GM12878 (cell line): ENCODE measurements at regions not wholly inside any gene's neighbourhood (a gene's known extent, or its start where the extent isn't known, plus 50 kb on each side); places are given as distances from the start of the nearest gene placed in this dataset.

Source experiments
- ATAC-seq: fragments of 200-7000 bp; cut with Tn5 transposase; 3 replicates; pipeline ENCODE4 v1.9.1; 2020; ENCODE audit warnings: mild to moderate bottlenecking, moderate library complexity
- BruUV-seq: library from RNA; stranded (reverse); fragments of 400-500 nt; replicated peaks from 2 replicates; lab custom pipeline; 2021; lab: Mats Ljungman, UMichigan
- CTCF ChIA-PET: fragments of 300-600 bp; sonication (Branson Sonifier 250); formaldehyde crosslinking; extraction: SDS; loops from one replicate; lab custom pipeline; 2021; ENCODE audit warnings: inconsistent platforms; lab: Yijun Ruan, JAX
- POLR2A ChIA-PET: fragments of 350-600 bp; formaldehyde crosslinking; extraction: SDS; loops from one replicate; lab custom pipeline; 2021; ENCODE audit warnings: inconsistent platforms; lab: Charles Lee
- RAD21 ChIA-PET: fragments of 300-600 bp; sonication (Branson Sonifier 250); formaldehyde crosslinking; loops from one replicate; lab custom pipeline; 2023; ENCODE audit warnings: antibody characterized with exemption; ENCODE audit not compliant: unreplicated experiment; lab: Charles Lee
- SMC1A ChIA-PET: fragments of 300-600 bp; sonication (Branson Sonifier 250); formaldehyde crosslinking; loops from one replicate; lab custom pipeline; 2023; ENCODE audit not compliant: unreplicated experiment, uncharacterized antibody; lab: Charles Lee
- DNase-seq: peaks from one replicate; pipeline ENCODE4 v3.0.0-alpha.2; 2011; ENCODE audit warnings: low read depth, low spot score
- FAIRE-seq: peaks from 3 replicates; lab custom pipeline; 2011; peaks lifted over from hg19 to GRCh38; lab: Jason Lieb, UNC
- H2AFZ ChIP-seq: 2 replicates; pipeline ENCODE4 v1.6.0; 2011; ENCODE audit warnings: low read depth, low read length, control low read depth; ENCODE audit not compliant: control insufficient read depth
- H3K27ac ChIP-seq: 2 replicates; pipeline ENCODE4 v1.5.1; 2011; ENCODE audit warnings: control low read depth; ENCODE audit not compliant: control insufficient read depth, insufficient read depth
- H3K27me3 ChIP-seq, 2 experiments: replicated peaks in 1 of 2; 2 replicates each; pipeline versions ENCODE4 v1.6.0 to v1.6.1; 2011; ENCODE audit warnings: low read length in 1 of 2; ENCODE audit not compliant: control insufficient read depth in 2 of 2, insufficient read depth in 2 of 2
- H3K36me3 ChIP-seq, 2 experiments: 2 replicates each; pipeline ENCODE4 v1.5.1; 2011; ENCODE audit warnings: low read length in 1 of 2; ENCODE audit not compliant: control insufficient read depth in 2 of 2, insufficient read depth in 2 of 2
- H3K4me1 ChIP-seq: 2 replicates; pipeline ENCODE4 v1.6.1; 2011; ENCODE audit warnings: mild to moderate bottlenecking, low read length, moderate library complexity, mixed read lengths; ENCODE audit not compliant: control insufficient read depth, insufficient read depth
- H3K4me2 ChIP-seq: 2 replicates; pipeline ENCODE4 v1.6.0; 2011; ENCODE audit warnings: control low read depth; ENCODE audit not compliant: control insufficient read depth, insufficient read depth
- H3K4me3 ChIP-seq: fragments of 200-600 bp; sonication (generic); 2 replicates; pipeline ENCODE4 v1.5.1; 2016
- H3K79me2 ChIP-seq: 2 replicates; pipeline ENCODE4 v1.6.0; 2011; ENCODE audit warnings: low read length; ENCODE audit not compliant: control insufficient read depth, insufficient read depth
- H3K9ac ChIP-seq: 2 replicates; pipeline ENCODE4 v1.8.0; 2011; ENCODE audit warnings: low read length, control low read depth, mixed read lengths; ENCODE audit not compliant: control insufficient read depth, insufficient read depth
- H3K9me3 ChIP-seq: replicated peaks from 3 replicates; pipeline ENCODE4 v1.5.1; 2011; ENCODE audit warnings: mild to moderate bottlenecking, low read length; ENCODE audit not compliant: control insufficient read depth, insufficient read depth
- H4K20me1 ChIP-seq: 2 replicates; pipeline ENCODE4 v1.6.0; 2011; ENCODE audit not compliant: control insufficient read depth, insufficient read depth
- CREB1 ChIP-seq: IDR thresholded peaks from 2 replicates; pipeline ENCODE4 v1.6.1; 2012; ENCODE audit warnings: low read depth, mild to moderate bottlenecking, inconsistent platforms
- FOXM1 ChIP-seq: IDR thresholded peaks from 2 replicates; pipeline ENCODE4 v1.6.1; 2012; ENCODE audit warnings: low read depth, mild to moderate bottlenecking, inconsistent platforms, low read length, moderate library complexity
- NR2C2 ChIP-seq: IDR thresholded peaks from 2 replicates; pipeline ENCODE4 v1.6.1; 2011; ENCODE audit warnings: borderline replicate concordance, low read depth; ENCODE audit not compliant: control insufficient read depth, insufficient read length
- PRDM15 ChIP-seq: fragments of 450-650 bp; formaldehyde crosslinking; IDR thresholded peaks from 2 replicates; pipeline ENCODE4 v1.4.0; 2020; ENCODE audit warnings: mild to moderate bottlenecking, moderate library complexity
- SIX5 ChIP-seq: IDR thresholded peaks from 2 replicates; pipeline ENCODE4 v1.6.1; 2011; ENCODE audit warnings: mild to moderate bottlenecking, low read depth, low read length, moderate library complexity; ENCODE audit not compliant: severe bottlenecking
- TAF1 ChIP-seq: IDR thresholded peaks from 2 replicates; pipeline ENCODE4 v1.6.1; 2011; ENCODE audit warnings: mild to moderate bottlenecking, low read depth, low read length, borderline replicate concordance
- TCF12 ChIP-seq: IDR thresholded peaks from 2 replicates; pipeline ENCODE4 v1.6.1; 2011; ENCODE audit warnings: low read depth, mild to moderate bottlenecking, low read length
- TCF3 ChIP-seq: IDR thresholded peaks from 2 replicates; pipeline ENCODE4 v1.6.1; 2012; ENCODE audit warnings: low read depth, mild to moderate bottlenecking, low read length, borderline replicate concordance; ENCODE audit not compliant: insufficient read depth
- WGBS: methylation state at CpG from one replicate; pipeline ENCODE4 v1.1.6; 2016; ENCODE audit warnings: low lambda C conversion rate; ENCODE audit not compliant: insufficient replicate concordance, insufficient coverage; ENCODE audit errors: missing lambda C conversion rate; 5-methylcytosine and 5-hydroxymethylcytosine counted together
- in situ Hi-C: fragments of 300-500 bp; cut with MboI; formaldehyde crosslinking; loops from 9 replicates; pipeline ENCODE4 v1.14.3; 2018; ENCODE audit warnings: mixed read lengths
- intact Hi-C: fragments of 100-400 bp; cut with micrococcal nuclease; formaldehyde crosslinking; loops from one replicate; pipeline ENCODE4 v1.14.2; 2022; ENCODE audit not compliant: unreplicated experiment

- Histone ChIP-seq H3K9me3 (no peaks in the 10 kb centered on the region; the same call in 2 of the 3 replicates), H4K20me1 (no peaks in the 10 kb centered on the region), H3K27me3 (peaks cover 0 to 20% of the 10 kb centered on the region in 2 experiments; a peak in 2 of 4 replicates), H2AFZ (no peak overlapping the region), H3K36me3 (no peaks in the 10 kb centered on the region), H3K4me3 (no peak overlapping the region), H3K27ac (no peak overlapping the region), H3K79me2 (no peaks in the 10 kb centered on the region), H3K4me2 (no peak overlapping the region), H3K9ac (no peak overlapping the region), H3K4me1 (no peaks in the 10 kb centered on the region)
- intact Hi-C loops: no loop called here
- ATAC-seq (no peak), FAIRE-seq (no peak), DNase-seq (no peak)
- SMC1A ChIA-PET: interaction anchor here (1.6 kb wide), 1 partner anchor 10 kb away, joined by 8 read pairs; no protein-coding TSS in a partner anchor
- RAD21 ChIA-PET: no interaction called here
- TF ChIP-seq PRDM15 (CRISPR knock-in tag) (no peak), CREB1 (no peak), FOXM1 (no peak), TCF3 (no peak), TAF1 (no peak), TCF12 (no peak), SIX5 (no peak), NR2C2 (no peak)
- POLR2A ChIA-PET: no interaction called here
- no TSS peak for BruUV-seq
- in situ Hi-C loops: no loop called here
- WGBS: 6% methylated on average over 4 of the region's 4 CpGs
- CTCF ChIA-PET: interaction anchor here (0.7 to 1.3 kb wide), 3 partner anchors 19 to 188 kb away, joined by 3 to 5 read pairs (median 3); no protein-coding TSS in a partner anchor
Observed at GRCh38 chr1:157217486-157217885, 79.3 kb upstream of the ETV3 start.
